GM04504 (cell line): ENCODE measurements at regions not wholly inside any gene's neighbourhood (a gene's known extent, or its start where the extent isn't known, plus 50 kb on each side); places are given as distances from the start of the nearest gene placed in this dataset.

Experiments
- DNase-seq: peaks from one replicate; pipeline ENCODE4 v3.0.0-alpha.2; 2012; ENCODE audit warnings: low read depth

DNA sequence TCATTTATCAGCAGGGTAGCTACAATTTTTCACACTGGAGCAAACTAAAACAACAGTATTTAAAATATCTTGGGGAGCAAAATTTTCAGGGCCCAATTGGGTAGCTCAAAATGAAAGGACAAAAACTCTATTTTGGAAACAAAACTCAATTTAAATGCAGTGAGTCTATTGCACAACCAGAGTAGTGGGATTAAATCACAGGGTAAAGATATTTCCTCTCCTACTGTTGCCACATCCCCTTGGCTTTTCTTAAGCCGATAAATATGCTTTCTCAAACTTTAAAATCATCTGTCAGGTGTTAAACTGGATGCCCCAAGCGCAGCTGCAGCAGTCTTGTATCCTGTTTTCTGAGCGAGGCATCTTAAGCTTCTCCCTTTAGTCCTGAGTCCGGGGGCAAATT lies 1474.3 kb upstream of the CDH9 start:
- DNase-seq, result no peak

DNA sequence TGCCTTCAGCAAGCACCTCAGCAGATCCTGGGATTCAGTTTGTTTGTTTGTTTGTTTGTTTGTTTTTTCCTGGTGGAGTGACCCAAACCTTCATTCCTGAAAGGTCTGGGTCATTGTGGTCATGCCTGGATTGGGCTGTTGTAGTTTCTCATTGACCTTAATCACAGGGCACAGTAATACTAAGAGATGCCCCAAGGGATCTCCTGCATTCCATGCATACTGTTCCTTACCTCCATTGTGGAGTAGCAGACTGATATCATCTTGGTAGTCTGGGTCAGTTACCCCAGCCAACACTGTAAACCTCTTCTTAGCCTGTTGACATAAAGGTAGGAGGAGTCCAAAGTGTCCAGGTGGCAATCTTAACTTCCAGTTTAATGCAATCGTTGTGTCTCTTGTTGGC lies 1466.7 kb upstream of the CDH9 start:
- no peak for DNase-seq

DNA sequence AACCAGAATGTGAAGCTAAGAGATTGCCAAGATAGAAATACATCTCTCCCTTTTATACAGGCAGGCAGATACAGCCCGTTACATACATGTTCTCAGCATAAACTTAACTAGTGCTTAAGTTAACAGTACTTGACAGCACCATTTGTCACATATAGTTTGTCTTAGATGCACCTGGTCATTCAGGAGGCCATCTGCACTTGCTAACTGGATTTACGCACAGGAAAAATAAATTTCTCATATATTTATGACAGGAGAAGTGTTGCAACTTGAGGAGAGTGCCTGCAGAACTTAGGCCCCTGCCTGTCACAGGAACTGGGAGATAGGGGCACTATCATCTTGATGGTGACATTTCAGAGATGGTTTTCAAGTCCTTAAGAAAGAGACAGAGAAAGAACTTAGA lies 1462.1 kb upstream of the CDH9 start:
- no peak for DNase-seq

- DNase-seq, result no peak
Observed at GRCh38 chr5:28499766-28500290, 1461.4 kb upstream of the CDH9 start.

- no peak for DNase-seq
Observed at GRCh38 chr5:28495876-28496275, 1457.5 kb upstream of the CDH9 start.

GRCh38 chr5:28493456-28493855 lies 1455.1 kb upstream of the CDH9 start:
- DNase-seq, result no peak

DNA sequence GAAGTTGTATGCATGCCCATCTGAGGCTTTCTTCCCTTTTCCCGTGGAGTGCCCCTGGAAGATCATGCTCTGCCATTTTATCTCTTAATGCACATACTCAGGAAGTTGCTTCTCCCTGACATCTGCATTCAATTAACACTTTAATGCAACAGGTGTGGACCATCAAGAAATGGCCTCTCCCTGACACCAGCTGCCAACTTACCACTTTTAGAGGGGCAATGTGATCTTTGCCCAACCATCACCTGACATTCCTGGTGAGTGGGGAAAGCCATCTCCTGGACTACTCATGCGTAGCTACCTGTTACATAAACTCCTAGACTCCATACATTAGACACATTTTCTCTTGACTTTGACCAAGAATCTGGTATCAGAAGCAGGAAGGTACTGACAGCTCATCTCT lies 1450.4 kb upstream of the CDH9 start:
- no peak for DNase-seq

DNA sequence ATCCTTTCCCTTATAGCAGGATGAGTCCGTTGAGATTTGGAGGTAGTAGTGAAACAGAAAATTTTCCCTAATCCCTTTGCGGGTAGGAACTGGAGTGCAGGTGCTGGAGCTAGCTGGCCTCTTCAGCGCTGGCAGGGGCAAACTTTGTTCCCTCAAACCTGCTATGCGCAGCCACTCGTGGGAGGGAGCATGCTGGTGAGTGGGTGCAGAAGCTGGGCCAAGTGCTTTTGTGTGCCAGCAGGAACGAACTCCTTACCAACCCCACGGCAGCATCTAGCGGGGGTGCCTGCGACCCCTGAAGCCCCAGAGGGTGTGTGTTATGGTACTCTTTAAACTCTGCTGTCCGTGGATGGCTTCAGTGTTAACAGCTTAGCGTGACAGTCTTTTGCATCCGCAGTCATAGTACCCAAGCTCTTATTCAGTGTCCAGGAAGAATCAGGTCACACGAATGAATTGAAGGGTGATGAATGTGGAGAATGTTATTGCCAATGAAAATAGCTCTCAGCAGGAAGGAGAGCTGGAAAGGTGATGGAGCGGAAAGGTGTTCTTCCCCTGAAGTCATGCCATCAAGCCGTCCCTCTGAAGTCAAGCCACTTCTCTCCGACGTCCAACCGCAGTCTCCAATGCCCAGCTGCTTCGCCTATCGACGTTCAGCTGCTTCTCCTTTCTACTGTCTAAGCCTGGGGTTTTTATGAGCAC lies 1445.1 kb upstream of the CDH9 start:
- no peak for DNase-seq

DNA sequence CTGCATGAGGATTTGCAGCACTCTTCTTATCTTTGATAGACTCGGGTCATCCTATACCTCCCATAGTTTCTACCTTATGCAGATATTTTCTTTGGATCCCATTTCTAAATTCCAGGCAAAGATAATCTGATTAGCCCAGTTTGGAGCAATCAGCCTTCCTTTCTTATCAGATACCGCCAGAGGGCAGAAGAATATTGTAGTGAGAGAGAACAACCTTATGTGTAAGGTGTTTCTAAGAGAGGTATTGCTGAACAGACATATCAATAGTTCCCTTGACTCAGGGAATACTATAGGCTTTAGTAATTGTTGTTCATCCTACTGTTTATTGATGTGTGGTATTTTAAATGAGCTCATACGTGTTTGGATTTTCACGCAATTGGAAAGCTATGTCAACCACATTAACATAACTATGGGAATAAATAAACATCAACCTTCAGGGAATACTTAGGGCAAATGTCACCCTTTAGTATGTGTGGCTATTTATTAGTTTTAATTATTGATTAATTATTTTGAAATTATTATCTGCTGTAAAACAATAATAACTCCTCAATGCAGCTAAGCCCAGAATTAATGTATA lies 1435.2 kb upstream of the CDH9 start:
- no peak for DNase-seq

DNA sequence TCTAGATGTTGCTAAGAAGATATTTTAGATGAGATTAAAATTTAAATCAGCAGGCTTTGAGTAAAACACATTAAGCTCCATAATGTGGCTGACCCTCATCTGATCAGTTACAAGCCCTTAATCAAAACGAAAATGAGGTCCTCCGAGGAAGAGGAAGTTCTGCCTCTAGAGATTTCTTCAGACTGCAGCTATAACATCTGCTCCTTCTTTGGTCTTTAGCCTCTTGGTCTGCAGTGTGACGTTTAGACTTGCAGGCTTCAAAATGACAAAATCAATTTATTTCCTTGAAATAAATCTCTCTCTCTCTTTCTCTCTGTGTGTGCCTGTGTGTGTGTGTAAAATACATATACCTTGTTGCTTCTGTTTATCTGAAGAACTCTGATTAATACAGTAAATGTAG lies 1429.8 kb upstream of the CDH9 start:
- DNase-seq, result no peak

- DNase-seq, result no peak
Observed at GRCh38 chr5:28463728-28464127, 1425.3 kb upstream of the CDH9 start.

GRCh38 chr5:28451483-28451882 lies 1413.1 kb upstream of the CDH9 start:
- DNase-seq, result no peak

GRCh38 chr5:28450997-28451396 lies 1412.6 kb upstream of the CDH9 start:
- no peak for DNase-seq

DNA sequence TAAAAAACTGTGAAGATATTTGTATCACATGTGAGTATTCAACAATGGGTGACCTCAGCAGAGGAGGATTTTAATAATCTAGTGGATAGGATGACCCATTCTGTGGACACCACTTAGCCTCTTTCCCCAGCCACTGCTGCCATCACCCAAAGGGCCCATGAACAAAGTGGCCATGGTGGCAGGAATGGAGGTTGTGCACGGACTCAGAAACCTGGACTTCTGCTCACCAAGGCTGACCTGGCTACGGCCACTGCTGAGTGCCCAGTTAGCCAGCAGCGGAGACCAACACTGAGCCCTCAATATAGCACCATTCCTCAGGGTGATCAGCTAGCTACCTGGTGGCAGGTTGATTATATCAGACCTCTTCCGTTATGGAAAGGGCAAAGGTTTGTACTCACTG lies 1410.4 kb upstream of the CDH9 start:
- no peak for DNase-seq

DNA sequence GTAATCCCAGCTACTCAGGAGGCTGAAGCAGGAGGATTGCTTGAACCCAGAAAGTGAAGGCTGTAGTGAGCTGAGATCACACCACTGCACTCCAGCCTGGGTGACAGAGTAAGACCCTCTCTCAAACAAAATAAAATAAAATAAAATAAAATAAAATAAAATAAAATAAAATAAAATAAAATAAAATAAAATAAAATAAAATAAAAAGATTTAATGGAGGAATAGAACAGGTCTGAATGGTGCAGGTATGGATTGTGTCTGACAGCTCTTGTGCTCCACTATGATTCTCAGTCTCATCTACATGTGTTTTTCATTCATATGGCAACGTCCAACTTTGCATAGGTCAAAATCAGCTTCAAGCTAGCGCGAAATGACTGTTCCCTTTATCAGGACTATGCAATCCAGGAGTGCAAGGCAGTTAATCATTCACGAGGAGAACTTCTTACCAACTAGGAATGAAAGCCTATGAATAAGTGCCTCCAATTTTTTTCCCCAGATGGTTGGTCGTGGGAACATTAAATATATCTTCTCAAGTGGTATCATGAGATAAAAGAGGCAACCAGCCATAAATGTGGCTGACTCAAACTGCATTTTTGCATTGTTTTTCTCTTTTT lies 1392.3 kb upstream of the CDH9 start:
- no peak for DNase-seq

GRCh38 chr5:28421141-28421540 lies 1382.8 kb upstream of the CDH9 start:
- no peak for DNase-seq

DNA sequence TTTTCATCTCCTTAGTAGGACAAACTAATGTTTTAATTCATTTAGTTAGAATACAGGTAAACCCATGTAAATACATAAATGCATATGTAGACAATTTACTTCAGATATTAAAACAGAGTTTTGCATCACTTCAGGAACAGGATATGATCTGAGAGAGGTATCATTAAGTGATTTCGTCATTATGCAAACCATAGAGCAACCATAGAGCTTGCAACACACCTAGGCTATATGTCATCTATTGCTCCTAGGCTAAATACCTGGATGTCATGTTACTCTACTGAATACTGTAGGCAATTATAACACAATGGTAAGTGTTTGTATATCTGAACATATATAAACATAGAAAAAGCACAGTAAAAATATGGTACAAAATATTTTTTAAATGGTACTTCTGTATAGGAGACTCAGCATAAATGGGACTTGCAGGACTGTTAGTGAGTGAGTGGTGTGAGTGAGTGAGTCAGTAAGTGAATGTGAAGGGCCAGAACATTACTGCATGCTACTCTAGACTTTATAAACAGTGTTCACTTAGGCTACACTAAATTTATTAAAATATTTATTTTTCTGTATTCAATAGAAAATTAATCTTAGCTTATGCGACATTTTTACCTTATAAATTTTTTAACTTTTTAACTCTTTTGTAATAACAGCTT lies 1377.5 kb upstream of the CDH9 start:
- DNase-seq, result no peak

GRCh38 chr5:28414619-28415018 lies 1376.2 kb upstream of the CDH9 start:
- DNase-seq, result no peak

DNA sequence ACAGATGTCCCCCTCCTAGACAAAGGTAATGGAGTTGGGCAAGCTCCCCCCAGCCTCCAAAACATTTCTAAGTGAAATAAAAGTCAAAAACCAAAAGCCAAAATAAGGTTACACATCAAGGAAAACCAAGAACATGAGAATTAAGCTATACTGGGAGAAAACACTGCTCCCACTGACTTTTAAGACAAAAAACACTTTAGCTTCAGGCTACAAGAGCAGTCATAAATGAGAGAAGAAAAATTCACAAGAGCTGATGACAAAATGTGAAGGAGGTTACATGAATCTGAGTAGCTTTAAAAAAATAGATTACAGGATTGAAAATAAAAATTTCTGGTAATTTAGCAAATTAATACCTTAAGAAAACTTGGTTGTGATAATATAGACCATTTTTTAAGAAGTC lies 1370.3 kb upstream of the CDH9 start:
- no peak for DNase-seq

DNA sequence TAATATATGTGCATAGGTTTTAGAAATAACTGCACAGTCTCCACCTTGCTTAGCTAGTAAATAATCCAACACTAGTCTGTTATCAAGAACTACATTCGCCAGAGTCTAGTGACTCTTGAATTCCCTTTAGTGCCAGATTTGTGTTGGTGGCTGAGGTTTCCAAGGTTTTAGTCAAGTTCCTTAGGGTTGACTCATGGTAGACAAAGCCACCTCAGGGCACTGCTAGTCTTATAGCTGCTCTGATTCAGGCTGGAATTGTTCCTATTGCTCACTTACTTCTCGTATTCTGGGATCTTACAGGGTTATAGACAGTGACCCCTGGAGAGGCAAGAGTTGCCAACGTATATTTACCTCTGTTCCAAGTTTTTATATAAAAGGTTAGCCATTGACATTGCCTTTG lies 1369.8 kb upstream of the CDH9 start:
- no peak for DNase-seq

- no peak for DNase-seq
Observed at GRCh38 chr5:28404363-28405071, 1366.1 kb upstream of the CDH9 start.

DNA sequence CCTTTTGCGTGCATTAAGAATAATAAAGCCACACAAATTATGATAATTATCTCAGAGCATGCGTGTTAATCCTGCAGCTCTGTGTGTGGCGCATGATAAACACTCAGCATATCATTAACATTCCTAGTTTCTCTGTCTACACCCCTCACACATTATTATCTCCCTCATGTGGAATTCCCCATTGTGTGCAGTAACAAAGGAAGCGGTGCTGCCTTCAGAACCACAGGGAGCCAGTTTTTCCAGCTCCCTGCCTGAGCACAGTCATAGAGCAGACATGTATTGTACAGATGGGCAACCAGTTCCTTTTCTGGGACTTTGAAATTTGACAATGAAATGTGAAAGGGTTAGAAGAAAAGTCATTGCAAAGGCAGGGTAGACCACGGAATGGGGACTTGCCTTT lies 1365.5 kb upstream of the CDH9 start:
- DNase-seq, result no peak
